ENCODE measurements at regions not wholly inside any gene's neighbourhood (a gene's known extent, or its start where the extent isn't known, plus 50 kb on each side); places are given as distances from the start of the nearest gene placed in this dataset.

DNA sequence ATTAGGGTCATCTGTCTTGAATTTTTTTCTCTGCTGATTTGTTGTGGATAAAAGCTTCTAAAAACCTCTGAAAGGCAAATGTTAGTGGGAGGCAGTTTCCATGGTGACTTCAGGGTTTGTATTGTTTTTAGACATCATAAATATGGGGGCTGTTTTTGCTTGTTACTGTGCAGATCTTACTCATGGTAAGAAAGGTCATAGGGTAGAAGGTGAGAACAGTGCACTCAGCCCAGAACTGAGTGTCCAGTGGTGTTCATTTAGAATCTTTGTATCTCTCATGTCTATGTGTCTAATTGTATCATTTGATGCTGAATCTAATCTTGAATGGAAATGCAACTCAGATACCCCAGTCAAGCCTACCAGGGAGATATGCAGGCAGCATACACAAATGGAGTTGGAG, 609.8 kb downstream of the ZNF674 start:
- TF ChIP-seq, protein P1, sequence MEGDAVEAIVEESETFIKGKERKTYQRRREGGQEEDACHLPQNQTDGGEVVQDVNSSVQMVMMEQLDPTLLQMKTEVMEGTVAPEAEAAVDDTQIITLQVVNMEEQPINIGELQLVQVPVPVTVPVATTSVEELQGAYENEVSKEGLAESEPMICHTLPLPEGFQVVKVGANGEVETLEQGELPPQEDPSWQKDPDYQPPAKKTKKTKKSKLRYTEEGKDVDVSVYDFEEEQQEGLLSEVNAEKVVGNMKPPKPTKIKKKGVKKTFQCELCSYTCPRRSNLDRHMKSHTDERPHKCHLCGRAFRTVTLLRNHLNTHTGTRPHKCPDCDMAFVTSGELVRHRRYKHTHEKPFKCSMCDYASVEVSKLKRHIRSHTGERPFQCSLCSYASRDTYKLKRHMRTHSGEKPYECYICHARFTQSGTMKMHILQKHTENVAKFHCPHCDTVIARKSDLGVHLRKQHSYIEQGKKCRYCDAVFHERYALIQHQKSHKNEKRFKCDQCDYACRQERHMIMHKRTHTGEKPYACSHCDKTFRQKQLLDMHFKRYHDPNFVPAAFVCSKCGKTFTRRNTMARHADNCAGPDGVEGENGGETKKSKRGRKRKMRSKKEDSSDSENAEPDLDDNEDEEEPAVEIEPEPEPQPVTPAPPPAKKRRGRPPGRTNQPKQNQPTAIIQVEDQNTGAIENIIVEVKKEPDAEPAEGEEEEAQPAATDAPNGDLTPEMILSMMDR (IDR thresholded peaks at IDR 0.05; ENCODE audit: extremely low read depth in 1 of 2, insufficient read depth in 1 of 2, low read depth in 1 of 2, low read length in 2 of 2) = no peak
- TF ChIP-seq EZH2 (IDR thresholded peaks at IDR 0.05; ENCODE audit: borderline replicate concordance, low read depth, low read length, severe bottlenecking) = no peak
- no peak for TF ChIP-seq JUN (IDR thresholded peaks at IDR 0.05; ENCODE audit: borderline replicate concordance, insufficient read depth, insufficient read length, low read depth)
- no peak for TF ChIP-seq POLR2AphosphoS5 (IDR thresholded peaks at IDR 0.05; ENCODE audit: insufficient read depth, low read depth, low read length)
- no peak for TF ChIP-seq GATA2 (IDR thresholded peaks at IDR 0.05; ENCODE audit: insufficient read depth, insufficient read length, low read depth, low read length)
- TF ChIP-seq POLR2A (IDR thresholded peaks at IDR 0.05; ENCODE audit: low read depth, low read length) = no peak
- no peak for TF ChIP-seq MYC (IDR thresholded peaks at IDR 0.05; ENCODE audit: low read depth, low read length)
- TF ChIP-seq, protein P2, sequence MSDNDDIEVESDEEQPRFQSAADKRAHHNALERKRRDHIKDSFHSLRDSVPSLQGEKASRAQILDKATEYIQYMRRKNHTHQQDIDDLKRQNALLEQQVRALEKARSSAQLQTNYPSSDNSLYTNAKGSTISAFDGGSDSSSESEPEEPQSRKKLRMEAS (IDR thresholded peaks at IDR 0.05; ENCODE audit: insufficient read depth, insufficient read length) = no peak
- TF ChIP-seq FOS (IDR thresholded peaks at IDR 0.05; ENCODE audit: borderline replicate concordance, insufficient read depth, low read length) = no peak
